HCT116 (cell line): ENCODE measurements at regions not wholly inside any gene's neighbourhood (a gene's known extent, or its start where the extent isn't known, plus 50 kb on each side); places are given as distances from the start of the nearest gene placed in this dataset.

Experiments used
- ATAC-seq: fragments of 200-7000 bp; cut with Tn5 transposase; 2 replicates; pipeline ENCODE4 v1.9.1; 2020; ENCODE audit warnings: mild to moderate bottlenecking, moderate library complexity
- BruUV-seq: library from RNA; stranded (reverse); fragments of 400-500 nt; replicated peaks from 2 replicates; lab custom pipeline; 2021; lab: Mats Ljungman, UMichigan
- CTCF ChIA-PET: fragments of 300-600 bp; sonication (Branson Sonifier 250); formaldehyde crosslinking; loops from one replicate; lab custom pipeline; 2021; ENCODE audit warnings: antibody characterized with exemption; lab: Charles Lee
- POLR2A ChIA-PET: fragments of 300-600, 350-600 bp; sonication (Branson Sonifier 250); formaldehyde crosslinking; loops from one replicate; lab custom pipeline; 2021; ENCODE audit warnings: antibody characterized with exemption; lab: Charles Lee
- RAD21 ChIA-PET, 2 experiments: fragments of 300-600 bp; sonication (Branson Sonifier 250); formaldehyde crosslinking; loops; one replicate each; lab custom pipeline; 2023; ENCODE audit warnings: low total read pairs in 2 of 2; ENCODE audit not compliant: uncharacterized antibody in 2 of 2, unreplicated experiment in 2 of 2, low non-redundant PET in 1 of 2; lab: Charles Lee
- DNase-seq: peaks from one replicate; pipeline ENCODE4 v3.0.0-alpha.2; 2010; ENCODE audit warnings: low read depth, low spot score
- H2AFZ ChIP-seq: fragments of 200-600 bp; shearing (Covaris generic), sonication (generic); 2 replicates; pipeline ENCODE4 v1.6.1; 2017; ENCODE audit warnings: low read depth, mixed run types, mixed read lengths, antibody characterized with exemption, low read length; ENCODE audit not compliant: poor library complexity, severe bottlenecking
- H3K27ac ChIP-seq: 2 replicates; pipeline ENCODE4 v1.5.1; 2012; ENCODE audit warnings: low read depth, low read length
- H3K27me3 ChIP-seq: fragments of 200-600 bp; sonication (generic); 2 replicates; pipeline ENCODE4 v1.6.1; 2016; ENCODE audit warnings: mixed run types, low read length, mixed read lengths; ENCODE audit not compliant: insufficient read depth
- H3K36me3 ChIP-seq, 2 experiments: fragments of 200-500 bp in 1 of 2; fragments of 200-600 bp in 1 of 2; sonication (Bioruptor generic) in 1 of 2; sonication (generic) in 1 of 2; 2 replicates each; pipeline versions ENCODE4 v1.5.1 to v1.6.1; 2014 to 2016; ENCODE audit warnings: low read length in 2 of 2, inconsistent platforms in 1 of 2, mixed read lengths in 1 of 2, mixed run types in 1 of 2; ENCODE audit not compliant: insufficient read depth in 2 of 2, control insufficient read depth in 1 of 2
- H3K4me1 ChIP-seq, 2 experiments: fragments of 200-600 bp in 1 of 2; sonication (generic) in 1 of 2; 2 replicates each; pipeline versions ENCODE4 v1.5.1 to v1.6.1; 2012 to 2017; ENCODE audit warnings: low read length in 2 of 2, inconsistent platforms in 1 of 2, mild to moderate bottlenecking in 1 of 2, mixed read lengths in 1 of 2, mixed run types in 1 of 2, moderate library complexity in 1 of 2; ENCODE audit not compliant: insufficient read depth in 2 of 2, control insufficient read depth in 1 of 2
- H3K4me2 ChIP-seq: fragments of 200-600 bp; sonication (generic); 2 replicates; pipeline ENCODE4 v1.6.1; 2017; ENCODE audit warnings: mixed run types, low read length, mixed read lengths
- H3K4me3 ChIP-seq, 2 experiments: fragments of 200-600 bp in 1 of 2; sonication (generic) in 1 of 2; replicated peaks in 1 of 2; 2 replicates each; pipeline ENCODE4 v1.5.1; 2011 to 2016; ENCODE audit warnings: low read length in 2 of 2, control low read depth in 1 of 2, low read depth in 1 of 2, mild to moderate bottlenecking in 1 of 2, mixed read lengths in 1 of 2, mixed run types in 1 of 2
- H3K79me2 ChIP-seq: fragments of 200-600 bp; sonication (generic); 2 replicates; pipeline ENCODE4 v1.6.1; 2017; ENCODE audit warnings: mild to moderate bottlenecking, mixed run types, low read length, moderate library complexity, mixed read lengths; ENCODE audit not compliant: insufficient read depth
- H3K9ac ChIP-seq: fragments of 200-600 bp; sonication (generic); 2 replicates; pipeline ENCODE4 v1.6.1; 2016; ENCODE audit warnings: low read length, mixed read lengths
- H3K9me2 ChIP-seq: fragments of 200-600 bp; sonication (generic), shearing (Covaris generic); 2 replicates; pipeline ENCODE4 v1.6.1; 2017; ENCODE audit warnings: mixed run types, mild to moderate bottlenecking, moderate library complexity; ENCODE audit not compliant: insufficient read depth
- H3K9me3 ChIP-seq, 2 experiments: fragments of 200-500 bp in 1 of 2; fragments of 200-600 bp in 1 of 2; sonication (Bioruptor generic) in 1 of 2; sonication (generic) in 1 of 2; 2 replicates each; pipeline ENCODE4 v1.6.1; 2014 to 2017; ENCODE audit warnings: low read length in 2 of 2, mixed read lengths in 2 of 2, inconsistent platforms in 1 of 2, low read depth in 1 of 2, mild to moderate bottlenecking in 1 of 2, mixed run types in 1 of 2, moderate library complexity in 1 of 2; ENCODE audit not compliant: control insufficient read depth in 1 of 2, insufficient read depth in 1 of 2
- H4K20me1 ChIP-seq: fragments of 200-600 bp; sonication (generic), shearing (Covaris generic); 2 replicates; pipeline ENCODE4 v1.6.1; 2017; ENCODE audit warnings: mixed run types, mild to moderate bottlenecking, moderate library complexity; ENCODE audit not compliant: insufficient read depth
- CBX3 ChIP-seq: IDR thresholded peaks from 2 replicates; pipeline ENCODE4 v1.6.1; 2012; ENCODE audit warnings: low read depth
- CEBPB ChIP-seq: IDR thresholded peaks from 2 replicates; pipeline ENCODE4 v1.6.1; 2012; ENCODE audit warnings: low read depth
- EGR1 ChIP-seq: IDR thresholded peaks from 2 replicates; pipeline ENCODE4 v1.6.1; 2012; ENCODE audit warnings: low read depth
- ELF1 ChIP-seq: IDR thresholded peaks from 2 replicates; pipeline ENCODE4 v1.6.1; 2012; ENCODE audit warnings: low read depth, borderline replicate concordance
- EZH2phosphoT487 ChIP-seq: fragments of 200-600 bp; IDR thresholded peaks from 2 replicates; pipeline ENCODE4 v1.6.1; 2018; ENCODE audit warnings: antibody characterized with exemption, borderline replicate concordance
- FOSL1 ChIP-seq: IDR thresholded peaks from 2 replicates; pipeline ENCODE4 v1.6.1; 2012; ENCODE audit warnings: low read depth
- POLR2A ChIP-seq: IDR thresholded peaks from 2 replicates; pipeline ENCODE4 v1.7.0; 2011; ENCODE audit warnings: borderline replicate concordance; ENCODE audit not compliant: insufficient read depth, insufficient read length; ENCODE audit errors: extremely low read depth
- POLR2AphosphoS5 ChIP-seq: IDR thresholded peaks from 2 replicates; pipeline ENCODE4 v1.6.1; 2011; ENCODE audit warnings: mild to moderate bottlenecking, low read depth, low read length, moderate library complexity
- SIN3A ChIP-seq: IDR thresholded peaks from 2 replicates; pipeline ENCODE4 v1.6.1; 2012; ENCODE audit warnings: low read depth
- SP1 ChIP-seq: IDR thresholded peaks from 2 replicates; pipeline ENCODE4 v1.6.1; 2012; ENCODE audit warnings: low read depth
- SRF ChIP-seq: IDR thresholded peaks from 2 replicates; pipeline ENCODE4 v1.6.1; 2012; ENCODE audit warnings: low read depth
- ZNF274 ChIP-seq: fragments of 200-500 bp; sonication (Bioruptor generic); IDR thresholded peaks from 2 replicates; pipeline ENCODE4 v1.6.1; 2014; ENCODE audit warnings: mild to moderate bottlenecking, low read depth, low read length, inconsistent platforms
- intact Hi-C: fragments of 100-400 bp; cut with micrococcal nuclease; formaldehyde crosslinking; loops from 2 replicates; pipeline ENCODE4 v1.10.0; 2022
- TF ChIP-seq, protein P1 (sequence below): IDR thresholded peaks from 2 replicates; pipeline ENCODE4 v1.6.1; 2012; ENCODE audit warnings: low read depth
- TF ChIP-seq, protein P2 (sequence below): IDR thresholded peaks from 2 replicates; pipeline ENCODE4 v1.6.1; 2011; ENCODE audit warnings: mild to moderate bottlenecking, low read length, moderate library complexity; ENCODE audit not compliant: insufficient replicate concordance; ENCODE audit errors: extremely low read depth
- TF ChIP-seq, protein P3 (sequence below), 3 experiments: fragments of 200-600 bp in 1 of 3; sonication (generic) in 1 of 3; IDR thresholded peaks in 2 of 3; conservative IDR thresholded peaks in 1 of 3; 2 replicates each; pipeline ENCODE4 v1.5.1; 2012 to 2017; ENCODE audit warnings: low read depth in 2 of 3, low read length in 2 of 3, antibody characterized with exemption in 1 of 3, borderline replicate concordance in 1 of 3, control low read depth in 1 of 3, mild to moderate bottlenecking in 1 of 3, mixed read lengths in 1 of 3, mixed run types in 1 of 3, moderate library complexity in 1 of 3; ENCODE audit not compliant: insufficient read depth in 1 of 3

DNA sequence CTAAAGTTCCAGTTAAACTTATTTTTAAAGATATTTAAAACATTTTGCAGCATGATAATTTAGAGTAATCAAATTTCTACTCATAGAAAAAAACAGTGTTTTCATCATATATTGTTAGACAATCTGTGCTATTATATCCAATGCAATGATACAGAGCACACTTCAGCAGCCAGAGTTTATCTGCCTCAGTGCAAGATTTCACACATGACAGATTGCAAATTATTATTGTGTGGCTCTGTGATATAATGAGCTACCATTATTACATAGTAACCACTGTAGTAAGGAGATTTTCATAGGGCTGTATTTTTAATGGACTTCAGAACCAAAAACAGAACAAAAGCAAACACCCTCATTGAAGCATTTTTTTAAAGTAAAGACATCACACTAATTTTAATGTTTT, 762.4 kb downstream of the DSC3 start (continued):
- TF ChIP-seq, protein P1, sequence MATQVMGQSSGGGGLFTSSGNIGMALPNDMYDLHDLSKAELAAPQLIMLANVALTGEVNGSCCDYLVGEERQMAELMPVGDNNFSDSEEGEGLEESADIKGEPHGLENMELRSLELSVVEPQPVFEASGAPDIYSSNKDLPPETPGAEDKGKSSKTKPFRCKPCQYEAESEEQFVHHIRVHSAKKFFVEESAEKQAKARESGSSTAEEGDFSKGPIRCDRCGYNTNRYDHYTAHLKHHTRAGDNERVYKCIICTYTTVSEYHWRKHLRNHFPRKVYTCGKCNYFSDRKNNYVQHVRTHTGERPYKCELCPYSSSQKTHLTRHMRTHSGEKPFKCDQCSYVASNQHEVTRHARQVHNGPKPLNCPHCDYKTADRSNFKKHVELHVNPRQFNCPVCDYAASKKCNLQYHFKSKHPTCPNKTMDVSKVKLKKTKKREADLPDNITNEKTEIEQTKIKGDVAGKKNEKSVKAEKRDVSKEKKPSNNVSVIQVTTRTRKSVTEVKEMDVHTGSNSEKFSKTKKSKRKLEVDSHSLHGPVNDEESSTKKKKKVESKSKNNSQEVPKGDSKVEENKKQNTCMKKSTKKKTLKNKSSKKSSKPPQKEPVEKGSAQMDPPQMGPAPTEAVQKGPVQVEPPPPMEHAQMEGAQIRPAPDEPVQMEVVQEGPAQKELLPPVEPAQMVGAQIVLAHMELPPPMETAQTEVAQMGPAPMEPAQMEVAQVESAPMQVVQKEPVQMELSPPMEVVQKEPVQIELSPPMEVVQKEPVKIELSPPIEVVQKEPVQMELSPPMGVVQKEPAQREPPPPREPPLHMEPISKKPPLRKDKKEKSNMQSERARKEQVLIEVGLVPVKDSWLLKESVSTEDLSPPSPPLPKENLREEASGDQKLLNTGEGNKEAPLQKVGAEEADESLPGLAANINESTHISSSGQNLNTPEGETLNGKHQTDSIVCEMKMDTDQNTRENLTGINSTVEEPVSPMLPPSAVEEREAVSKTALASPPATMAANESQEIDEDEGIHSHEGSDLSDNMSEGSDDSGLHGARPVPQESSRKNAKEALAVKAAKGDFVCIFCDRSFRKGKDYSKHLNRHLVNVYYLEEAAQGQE: no peak
- no peak for TF ChIP-seq SP1
- TF ChIP-seq SIN3A: no peak
- no peak for TF ChIP-seq POLR2AphosphoS5
- TF ChIP-seq ZNF274: no peak
- TF ChIP-seq EZH2phosphoT487: no peak
- TF ChIP-seq, protein P2, sequence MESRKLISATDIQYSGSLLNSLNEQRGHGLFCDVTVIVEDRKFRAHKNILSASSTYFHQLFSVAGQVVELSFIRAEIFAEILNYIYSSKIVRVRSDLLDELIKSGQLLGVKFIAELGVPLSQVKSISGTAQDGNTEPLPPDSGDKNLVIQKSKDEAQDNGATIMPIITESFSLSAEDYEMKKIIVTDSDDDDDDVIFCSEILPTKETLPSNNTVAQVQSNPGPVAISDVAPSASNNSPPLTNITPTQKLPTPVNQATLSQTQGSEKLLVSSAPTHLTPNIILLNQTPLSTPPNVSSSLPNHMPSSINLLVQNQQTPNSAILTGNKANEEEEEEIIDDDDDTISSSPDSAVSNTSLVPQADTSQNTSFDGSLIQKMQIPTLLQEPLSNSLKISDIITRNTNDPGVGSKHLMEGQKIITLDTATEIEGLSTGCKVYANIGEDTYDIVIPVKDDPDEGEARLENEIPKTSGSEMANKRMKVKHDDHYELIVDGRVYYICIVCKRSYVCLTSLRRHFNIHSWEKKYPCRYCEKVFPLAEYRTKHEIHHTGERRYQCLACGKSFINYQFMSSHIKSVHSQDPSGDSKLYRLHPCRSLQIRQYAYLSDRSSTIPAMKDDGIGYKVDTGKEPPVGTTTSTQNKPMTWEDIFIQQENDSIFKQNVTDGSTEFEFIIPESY: no peak
- TF ChIP-seq POLR2A: no peak
- TF ChIP-seq, all 23 proteins: peak for 0

DNA sequence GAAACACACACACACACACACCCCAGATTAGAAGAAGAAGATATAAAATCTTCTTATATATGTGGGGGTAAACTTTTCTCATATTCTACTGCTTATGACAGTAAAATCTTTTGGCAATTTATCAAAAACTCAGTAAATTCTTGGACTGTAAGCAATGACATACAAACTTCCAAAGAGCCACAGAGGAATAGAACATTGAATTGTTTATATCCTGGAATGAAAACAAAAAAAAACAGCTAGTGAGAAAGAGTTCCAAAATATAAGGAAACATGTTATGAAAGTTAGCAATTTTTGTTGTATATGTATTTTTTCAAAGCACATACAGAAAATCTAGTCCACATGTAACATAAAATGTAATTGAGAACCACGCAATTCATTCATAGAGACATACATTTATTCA, 764.9 kb downstream of the DSC3 start:
- Histone ChIP-seq H3K9me2 (no peaks in the 10 kb centered on the region), H3K4me2 (no peak overlapping the region), H3K79me2 (no peaks in the 10 kb centered on the region), H3K27me3 (no peaks in the 10 kb centered on the region), H3K9me3 (no peaks in the 10 kb centered on the region), H3K27ac (no peak overlapping the region), H4K20me1 (no peaks in the 10 kb centered on the region), H3K36me3 (no peaks in the 10 kb centered on the region; a peak in 1 of 4 replicates), H2AFZ (no peak overlapping the region), H3K9ac (no peak overlapping the region), H3K4me1 (no peaks in the 10 kb centered on the region), H3K4me3 (no peak overlapping the region)
- intact Hi-C loops: loop anchor here (10.0 kb wide), 1 partner anchor 503 kb away; no protein-coding TSS in a partner anchor
- ChIA-PET RAD21 (no interaction called here), CTCF (no interaction called here), POLR2A (no interaction called here)
- no peak for DNase-seq
- ATAC-seq: no peak
- BruUV-seq: no TSS peak
- TF ChIP-seq ZNF274 (no peak), SP1 (no peak), CEBPB (no peak), FOSL1 (no peak), CBX3 (no peak), SRF (no peak), SIN3A (no peak), ELF1 (no peak), EGR1 (no peak)
- TF ChIP-seq, protein P3, sequence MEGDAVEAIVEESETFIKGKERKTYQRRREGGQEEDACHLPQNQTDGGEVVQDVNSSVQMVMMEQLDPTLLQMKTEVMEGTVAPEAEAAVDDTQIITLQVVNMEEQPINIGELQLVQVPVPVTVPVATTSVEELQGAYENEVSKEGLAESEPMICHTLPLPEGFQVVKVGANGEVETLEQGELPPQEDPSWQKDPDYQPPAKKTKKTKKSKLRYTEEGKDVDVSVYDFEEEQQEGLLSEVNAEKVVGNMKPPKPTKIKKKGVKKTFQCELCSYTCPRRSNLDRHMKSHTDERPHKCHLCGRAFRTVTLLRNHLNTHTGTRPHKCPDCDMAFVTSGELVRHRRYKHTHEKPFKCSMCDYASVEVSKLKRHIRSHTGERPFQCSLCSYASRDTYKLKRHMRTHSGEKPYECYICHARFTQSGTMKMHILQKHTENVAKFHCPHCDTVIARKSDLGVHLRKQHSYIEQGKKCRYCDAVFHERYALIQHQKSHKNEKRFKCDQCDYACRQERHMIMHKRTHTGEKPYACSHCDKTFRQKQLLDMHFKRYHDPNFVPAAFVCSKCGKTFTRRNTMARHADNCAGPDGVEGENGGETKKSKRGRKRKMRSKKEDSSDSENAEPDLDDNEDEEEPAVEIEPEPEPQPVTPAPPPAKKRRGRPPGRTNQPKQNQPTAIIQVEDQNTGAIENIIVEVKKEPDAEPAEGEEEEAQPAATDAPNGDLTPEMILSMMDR (IDR thresholded peaks at IDR 0.05 in 2 of 3, conservative IDR thresholded peaks at IDR 0.05 in 1 of 3; ENCODE audit: borderline replicate concordance in 1 of 3, insufficient read depth in 1 of 3, low read depth in 2 of 3, low read length in 2 of 3): no peak
- TF ChIP-seq, protein P1: no peak
